GM23338 (cell line): ENCODE measurements at regions not wholly inside any gene's neighbourhood (a gene's known extent, or its start where the extent isn't known, plus 50 kb on each side); places are given as distances from the start of the nearest gene placed in this dataset.

ENCODE experiments used
- ATAC-seq: fragments of 200-7000 bp; cut with Tn5 transposase; 3 replicates; pipeline ENCODE4 v1.9.1; 2020
- DNase-seq: peaks from one replicate; pipeline ENCODE4 v3.0.0-alpha.2; 2015; ENCODE audit warnings: low spot score
- H2AFZ ChIP-seq: fragments of 200-600 bp; sonication (generic); 2 replicates; pipeline ENCODE4 v1.8.0; 2016; ENCODE audit warnings: antibody characterized with exemption, mild to moderate bottlenecking, moderate library complexity
- H3F3A ChIP-seq: fragments of 200-600 bp; sonication (generic); replicated peaks from 2 replicates; pipeline ENCODE4 v1.8.0; 2017; ENCODE audit warnings: antibody characterized with exemption, mixed run types, low read depth
- H3K27ac ChIP-seq: fragments of 200-600 bp; sonication (generic); 2 replicates; pipeline ENCODE4 v1.6.1; 2016; ENCODE audit warnings: low read depth
- H3K27me3 ChIP-seq: fragments of 200-600 bp; sonication (generic); 2 replicates; pipeline ENCODE4 v1.8.0; 2016; ENCODE audit warnings: mild to moderate bottlenecking, mixed run types, moderate library complexity; ENCODE audit not compliant: insufficient read depth
- H3K36me3 ChIP-seq: fragments of 200-600 bp; sonication (generic); 2 replicates; pipeline ENCODE4 v1.8.0; 2016; ENCODE audit warnings: mild to moderate bottlenecking; ENCODE audit not compliant: insufficient read depth
- H3K4me1 ChIP-seq: fragments of 200-600 bp; sonication (generic); 2 replicates; pipeline ENCODE4 v1.8.0; 2016; ENCODE audit warnings: mild to moderate bottlenecking, moderate library complexity; ENCODE audit not compliant: insufficient read depth
- H3K4me2 ChIP-seq: fragments of 200-600 bp; sonication (generic); 2 replicates; pipeline ENCODE4 v1.7.1; 2017; ENCODE audit warnings: mixed run types
- H3K4me3 ChIP-seq: fragments of 200-600 bp; sonication (generic); 2 replicates; pipeline ENCODE4 v1.6.1; 2016; ENCODE audit warnings: mixed run types
- H3K79me2 ChIP-seq: fragments of 200-600 bp; sonication (generic); replicated peaks from 2 replicates; pipeline ENCODE4 v1.8.0; 2017; ENCODE audit warnings: mild to moderate bottlenecking; ENCODE audit not compliant: insufficient read depth
- H3K9me2 ChIP-seq: fragments of 200-600 bp; sonication (generic); 2 replicates; pipeline ENCODE4 v1.8.0; 2017; ENCODE audit not compliant: insufficient read depth
- H4K20me1 ChIP-seq: fragments of 200-600 bp; sonication (generic); replicated peaks from 2 replicates; pipeline ENCODE4 v1.8.0; 2017; ENCODE audit warnings: mild to moderate bottlenecking; ENCODE audit not compliant: insufficient read depth
- H3K27ac Mint-ChIP-seq: 2 replicates; pipeline ENCODE4 v1.8.0; 2020; ENCODE audit warnings: inconsistent platforms, mild to moderate bottlenecking, moderate library complexity, mixed read lengths
- H3K27me3 Mint-ChIP-seq: 3 replicates; pipeline ENCODE4 v1.8.0; 2022; ENCODE audit warnings: low read depth, mild to moderate bottlenecking, moderate library complexity, mixed read lengths, inconsistent platforms; ENCODE audit not compliant: insufficient read depth, poor library complexity
- H3K36me3 Mint-ChIP-seq: 3 replicates; pipeline ENCODE4 v1.8.0; 2021; ENCODE audit warnings: low read depth, mild to moderate bottlenecking, inconsistent platforms, moderate library complexity, mixed read lengths
- H3K4me1 Mint-ChIP-seq: 3 replicates; pipeline ENCODE4 v1.8.0; 2020; ENCODE audit warnings: mild to moderate bottlenecking, inconsistent platforms, mixed read lengths
- H3K4me3 Mint-ChIP-seq: 3 replicates; pipeline ENCODE4 v1.8.0; 2021; ENCODE audit warnings: moderate library complexity, mild to moderate bottlenecking, inconsistent platforms, mixed read lengths
- H3K9me3 Mint-ChIP-seq: 3 replicates; pipeline ENCODE4 v1.8.0; 2020; ENCODE audit warnings: moderate library complexity, mild to moderate bottlenecking, inconsistent platforms, mixed read lengths
- CREB1 ChIP-seq: fragments of 250-450 bp; sonication (Bioruptor Pico); IDR thresholded peaks from 2 replicates; pipeline ENCODE4 v1.5.0; 2020; ENCODE audit warnings: low read depth, mild to moderate bottlenecking, moderate library complexity
- EZH2 ChIP-seq: fragments of 200-600 bp; sonication (generic); IDR thresholded peaks from one replicate; pipeline ENCODE4 v1.8.0; 2017; ENCODE audit warnings: antibody characterized with exemption, mild to moderate bottlenecking, low read depth; ENCODE audit not compliant: unreplicated experiment
- EZH2phosphoT487 ChIP-seq: fragments of 200-600 bp; sonication (generic); IDR thresholded peaks from one replicate; pipeline ENCODE4 v1.8.1; 2018; ENCODE audit warnings: antibody characterized with exemption; ENCODE audit not compliant: unreplicated experiment
- JUNB ChIP-seq: IDR thresholded peaks from one replicate; pipeline ENCODE4 v1.6.1; 2016; ENCODE audit warnings: antibody characterized with exemption; ENCODE audit not compliant: unreplicated experiment
- NANOG ChIP-seq: IDR thresholded peaks from 2 replicates; pipeline ENCODE4 v1.6.1; 2016; ENCODE audit warnings: antibody characterized with exemption, borderline replicate concordance
- POLR2AphosphoS5 ChIP-seq: IDR thresholded peaks from 2 replicates; pipeline ENCODE4 v1.6.1; 2016; ENCODE audit warnings: antibody characterized with exemption, low read depth
- STAT1 ChIP-seq: IDR thresholded peaks from one replicate; pipeline ENCODE4 v1.6.1; 2016; ENCODE audit warnings: antibody characterized with exemption; ENCODE audit not compliant: unreplicated experiment
- ZNF114 ChIP-seq: fragments of 250-450 bp; sonication (Bioruptor Pico); IDR thresholded peaks from 2 replicates; pipeline ENCODE4 v1.5.0; 2020; ENCODE audit warnings: mild to moderate bottlenecking, moderate library complexity
- ZNF331 ChIP-seq: fragments of 250-450 bp; sonication (Bioruptor Pico); IDR thresholded peaks from 2 replicates; pipeline ENCODE4 v1.5.0; 2020; ENCODE audit warnings: low read depth, mild to moderate bottlenecking, moderate library complexity
- TF ChIP-seq, protein P1 (sequence below): IDR thresholded peaks from one replicate; pipeline ENCODE4 v1.6.1; 2018; ENCODE audit warnings: antibody characterized with exemption; ENCODE audit not compliant: unreplicated experiment
- TF ChIP-seq, protein P2 (sequence below): IDR thresholded peaks from 2 replicates; pipeline ENCODE4 v1.6.1; 2016; ENCODE audit warnings: antibody characterized with exemption
- TF ChIP-seq, protein P3 (sequence below): fragments of 250-450 bp; sonication (Bioruptor Pico); IDR thresholded peaks from 2 replicates; pipeline ENCODE4 v1.5.0; 2020; ENCODE audit warnings: mild to moderate bottlenecking, moderate library complexity
- TF ChIP-seq, protein P4 (sequence below), 2 experiments: fragments of 200-600 bp in 1 of 2; sonication (generic) in 1 of 2; conservative IDR thresholded peaks; 2 replicates each; pipeline versions ENCODE4 v1.5.1 to v1.6.1; 2016 to 2017; ENCODE audit warnings: antibody characterized with exemption in 2 of 2, low read depth in 2 of 2, mild to moderate bottlenecking in 2 of 2, moderate library complexity in 1 of 2

DNA sequence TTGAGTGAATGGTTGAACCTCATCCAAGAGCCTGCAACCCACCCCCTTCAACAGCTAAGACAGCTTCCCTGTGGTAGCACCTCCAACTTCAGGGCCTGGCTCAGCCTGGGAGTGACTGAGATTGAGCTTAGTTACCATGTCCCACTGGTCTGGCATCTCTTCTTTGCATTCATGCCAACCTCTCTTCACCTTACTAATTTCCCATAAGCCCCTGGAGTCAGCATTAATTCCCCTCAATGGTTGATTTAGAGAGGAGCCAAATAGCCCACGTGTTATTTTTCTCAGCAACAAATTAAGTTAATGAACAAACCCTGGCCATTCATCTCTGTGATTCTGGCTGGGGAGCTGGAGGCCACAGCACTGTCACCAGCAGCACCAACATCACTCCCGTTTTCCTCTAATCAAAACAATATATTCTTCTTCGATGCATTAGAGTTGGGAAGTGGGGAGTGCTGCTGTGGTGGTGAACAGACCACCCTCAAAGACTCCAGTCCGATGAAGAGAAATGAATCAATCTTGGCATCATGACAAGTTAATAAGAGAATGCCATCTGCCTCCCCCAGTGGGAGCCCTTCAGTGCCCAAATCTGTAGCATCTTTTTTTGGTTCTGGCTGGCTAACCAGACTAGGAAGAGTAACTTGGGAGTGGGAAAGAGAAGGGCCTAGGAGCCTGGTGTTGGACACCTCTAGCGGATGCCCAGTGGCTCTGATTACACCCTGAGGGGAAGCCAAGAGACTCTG, 83.2 kb upstream of the ADRA1D start:
- H3K27ac ChIP-seq, result no peak overlapping the region
- H3K9me3 Mint-ChIP-seq, result peaks cover 4% of the 10 kb centered on the region; the same call in 1 of the 3 replicates

More for the DNA sequence above, 83.2 kb upstream of the ADRA1D start:
- H3K36me3 Mint-ChIP-seq, result no peaks in the 10 kb centered on the region
- ATAC-seq, result no peak
- no peaks in the 10 kb centered on the region for H4K20me1 ChIP-seq
- H3K27ac Mint-ChIP-seq, result no peak overlapping the region
- H3K4me3 ChIP-seq, result no peak overlapping the region
- H3K79me2 ChIP-seq, result no peaks in the 10 kb centered on the region
- no peak for DNase-seq
- H3K4me1 ChIP-seq, result no peaks in the 10 kb centered on the region
- no peak for TF ChIP-seq ZNF331 (CRISPR knock-in tag)
- TF ChIP-seq JUNB, result no peak
- no peak for TF ChIP-seq STAT1
- TF ChIP-seq ZNF114 (CRISPR knock-in tag), result no peak
- no peak for TF ChIP-seq EZH2phosphoT487
- TF ChIP-seq NANOG, result no peak
- TF ChIP-seq, protein P1, sequence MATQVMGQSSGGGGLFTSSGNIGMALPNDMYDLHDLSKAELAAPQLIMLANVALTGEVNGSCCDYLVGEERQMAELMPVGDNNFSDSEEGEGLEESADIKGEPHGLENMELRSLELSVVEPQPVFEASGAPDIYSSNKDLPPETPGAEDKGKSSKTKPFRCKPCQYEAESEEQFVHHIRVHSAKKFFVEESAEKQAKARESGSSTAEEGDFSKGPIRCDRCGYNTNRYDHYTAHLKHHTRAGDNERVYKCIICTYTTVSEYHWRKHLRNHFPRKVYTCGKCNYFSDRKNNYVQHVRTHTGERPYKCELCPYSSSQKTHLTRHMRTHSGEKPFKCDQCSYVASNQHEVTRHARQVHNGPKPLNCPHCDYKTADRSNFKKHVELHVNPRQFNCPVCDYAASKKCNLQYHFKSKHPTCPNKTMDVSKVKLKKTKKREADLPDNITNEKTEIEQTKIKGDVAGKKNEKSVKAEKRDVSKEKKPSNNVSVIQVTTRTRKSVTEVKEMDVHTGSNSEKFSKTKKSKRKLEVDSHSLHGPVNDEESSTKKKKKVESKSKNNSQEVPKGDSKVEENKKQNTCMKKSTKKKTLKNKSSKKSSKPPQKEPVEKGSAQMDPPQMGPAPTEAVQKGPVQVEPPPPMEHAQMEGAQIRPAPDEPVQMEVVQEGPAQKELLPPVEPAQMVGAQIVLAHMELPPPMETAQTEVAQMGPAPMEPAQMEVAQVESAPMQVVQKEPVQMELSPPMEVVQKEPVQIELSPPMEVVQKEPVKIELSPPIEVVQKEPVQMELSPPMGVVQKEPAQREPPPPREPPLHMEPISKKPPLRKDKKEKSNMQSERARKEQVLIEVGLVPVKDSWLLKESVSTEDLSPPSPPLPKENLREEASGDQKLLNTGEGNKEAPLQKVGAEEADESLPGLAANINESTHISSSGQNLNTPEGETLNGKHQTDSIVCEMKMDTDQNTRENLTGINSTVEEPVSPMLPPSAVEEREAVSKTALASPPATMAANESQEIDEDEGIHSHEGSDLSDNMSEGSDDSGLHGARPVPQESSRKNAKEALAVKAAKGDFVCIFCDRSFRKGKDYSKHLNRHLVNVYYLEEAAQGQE, result no peak
- TF ChIP-seq, protein P2, sequence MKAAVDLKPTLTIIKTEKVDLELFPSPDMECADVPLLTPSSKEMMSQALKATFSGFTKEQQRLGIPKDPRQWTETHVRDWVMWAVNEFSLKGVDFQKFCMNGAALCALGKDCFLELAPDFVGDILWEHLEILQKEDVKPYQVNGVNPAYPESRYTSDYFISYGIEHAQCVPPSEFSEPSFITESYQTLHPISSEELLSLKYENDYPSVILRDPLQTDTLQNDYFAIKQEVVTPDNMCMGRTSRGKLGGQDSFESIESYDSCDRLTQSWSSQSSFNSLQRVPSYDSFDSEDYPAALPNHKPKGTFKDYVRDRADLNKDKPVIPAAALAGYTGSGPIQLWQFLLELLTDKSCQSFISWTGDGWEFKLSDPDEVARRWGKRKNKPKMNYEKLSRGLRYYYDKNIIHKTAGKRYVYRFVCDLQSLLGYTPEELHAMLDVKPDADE, result no peak
- no peak for TF ChIP-seq CREB1 (CRISPR knock-in tag)
- no peak for TF ChIP-seq EZH2
- TF ChIP-seq, protein P3, sequence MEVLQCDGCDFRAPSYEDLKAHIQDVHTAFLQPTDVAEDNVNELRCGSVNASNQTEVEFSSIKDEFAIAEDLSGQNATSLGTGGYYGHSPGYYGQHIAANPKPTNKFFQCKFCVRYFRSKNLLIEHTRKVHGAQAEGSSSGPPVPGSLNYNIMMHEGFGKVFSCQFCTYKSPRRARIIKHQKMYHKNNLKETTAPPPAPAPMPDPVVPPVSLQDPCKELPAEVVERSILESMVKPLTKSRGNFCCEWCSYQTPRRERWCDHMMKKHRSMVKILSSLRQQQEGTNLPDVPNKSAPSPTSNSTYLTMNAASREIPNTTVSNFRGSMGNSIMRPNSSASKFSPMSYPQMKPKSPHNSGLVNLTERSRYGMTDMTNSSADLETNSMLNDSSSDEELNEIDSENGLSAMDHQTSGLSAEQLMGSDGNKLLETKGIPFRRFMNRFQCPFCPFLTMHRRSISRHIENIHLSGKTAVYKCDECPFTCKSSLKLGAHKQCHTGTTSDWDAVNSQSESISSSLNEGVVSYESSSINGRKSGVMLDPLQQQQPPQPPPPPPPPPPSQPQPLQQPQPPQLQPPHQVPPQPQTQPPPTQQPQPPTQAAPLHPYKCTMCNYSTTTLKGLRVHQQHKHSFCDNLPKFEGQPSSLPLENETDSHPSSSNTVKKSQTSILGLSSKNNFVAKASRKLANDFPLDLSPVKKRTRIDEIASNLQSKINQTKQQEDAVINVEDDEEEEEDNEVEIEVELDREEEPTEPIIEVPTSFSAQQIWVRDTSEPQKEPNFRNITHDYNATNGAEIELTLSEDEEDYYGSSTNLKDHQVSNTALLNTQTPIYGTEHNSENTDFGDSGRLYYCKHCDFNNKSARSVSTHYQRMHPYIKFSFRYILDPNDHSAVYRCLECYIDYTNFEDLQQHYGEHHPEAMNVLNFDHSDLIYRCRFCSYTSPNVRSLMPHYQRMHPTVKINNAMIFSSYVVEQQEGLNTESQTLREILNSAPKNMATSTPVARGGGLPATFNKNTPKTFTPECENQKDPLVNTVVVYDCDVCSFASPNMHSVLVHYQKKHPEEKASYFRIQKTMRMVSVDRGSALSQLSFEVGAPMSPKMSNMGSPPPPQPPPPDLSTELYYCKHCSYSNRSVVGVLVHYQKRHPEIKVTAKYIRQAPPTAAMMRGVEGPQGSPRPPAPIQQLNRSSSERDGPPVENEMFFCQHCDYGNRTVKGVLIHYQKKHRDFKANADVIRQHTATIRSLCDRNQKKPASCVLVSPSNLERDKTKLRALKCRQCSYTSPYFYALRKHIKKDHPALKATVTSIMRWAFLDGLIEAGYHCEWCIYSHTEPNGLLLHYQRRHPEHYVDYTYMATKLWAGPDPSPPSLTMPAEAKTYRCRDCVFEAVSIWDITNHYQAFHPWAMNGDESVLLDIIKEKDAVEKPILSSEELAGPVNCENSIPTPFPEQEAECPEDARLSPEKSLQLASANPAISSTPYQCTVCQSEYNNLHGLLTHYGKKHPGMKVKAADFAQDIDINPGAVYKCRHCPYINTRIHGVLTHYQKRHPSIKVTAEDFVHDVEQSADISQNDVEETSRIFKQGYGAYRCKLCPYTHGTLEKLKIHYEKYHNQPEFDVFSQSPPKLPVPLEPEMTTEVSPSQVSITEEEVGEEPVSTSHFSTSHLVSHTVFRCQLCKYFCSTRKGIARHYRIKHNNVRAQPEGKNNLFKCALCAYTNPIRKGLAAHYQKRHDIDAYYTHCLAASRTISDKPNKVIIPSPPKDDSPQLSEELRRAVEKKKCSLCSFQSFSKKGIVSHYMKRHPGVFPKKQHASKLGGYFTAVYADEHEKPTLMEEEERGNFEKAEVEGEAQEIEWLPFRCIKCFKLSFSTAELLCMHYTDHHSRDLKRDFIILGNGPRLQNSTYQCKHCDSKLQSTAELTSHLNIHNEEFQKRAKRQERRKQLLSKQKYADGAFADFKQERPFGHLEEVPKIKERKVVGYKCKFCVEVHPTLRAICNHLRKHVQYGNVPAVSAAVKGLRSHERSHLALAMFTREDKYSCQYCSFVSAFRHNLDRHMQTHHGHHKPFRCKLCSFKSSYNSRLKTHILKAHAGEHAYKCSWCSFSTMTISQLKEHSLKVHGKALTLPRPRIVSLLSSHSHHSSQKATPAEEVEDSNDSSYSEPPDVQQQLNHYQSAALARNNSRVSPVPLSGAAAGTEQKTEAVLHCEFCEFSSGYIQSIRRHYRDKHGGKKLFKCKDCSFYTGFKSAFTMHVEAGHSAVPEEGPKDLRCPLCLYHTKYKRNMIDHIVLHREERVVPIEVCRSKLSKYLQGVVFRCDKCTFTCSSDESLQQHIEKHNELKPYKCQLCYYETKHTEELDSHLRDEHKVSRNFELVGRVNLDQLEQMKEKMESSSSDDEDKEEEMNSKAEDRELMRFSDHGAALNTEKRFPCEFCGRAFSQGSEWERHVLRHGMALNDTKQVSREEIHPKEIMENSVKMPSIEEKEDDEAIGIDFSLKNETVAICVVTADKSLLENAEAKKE (CRISPR knock-in tag), result no peak
- no peak for TF ChIP-seq POLR2AphosphoS5
- TF ChIP-seq, protein P4, sequence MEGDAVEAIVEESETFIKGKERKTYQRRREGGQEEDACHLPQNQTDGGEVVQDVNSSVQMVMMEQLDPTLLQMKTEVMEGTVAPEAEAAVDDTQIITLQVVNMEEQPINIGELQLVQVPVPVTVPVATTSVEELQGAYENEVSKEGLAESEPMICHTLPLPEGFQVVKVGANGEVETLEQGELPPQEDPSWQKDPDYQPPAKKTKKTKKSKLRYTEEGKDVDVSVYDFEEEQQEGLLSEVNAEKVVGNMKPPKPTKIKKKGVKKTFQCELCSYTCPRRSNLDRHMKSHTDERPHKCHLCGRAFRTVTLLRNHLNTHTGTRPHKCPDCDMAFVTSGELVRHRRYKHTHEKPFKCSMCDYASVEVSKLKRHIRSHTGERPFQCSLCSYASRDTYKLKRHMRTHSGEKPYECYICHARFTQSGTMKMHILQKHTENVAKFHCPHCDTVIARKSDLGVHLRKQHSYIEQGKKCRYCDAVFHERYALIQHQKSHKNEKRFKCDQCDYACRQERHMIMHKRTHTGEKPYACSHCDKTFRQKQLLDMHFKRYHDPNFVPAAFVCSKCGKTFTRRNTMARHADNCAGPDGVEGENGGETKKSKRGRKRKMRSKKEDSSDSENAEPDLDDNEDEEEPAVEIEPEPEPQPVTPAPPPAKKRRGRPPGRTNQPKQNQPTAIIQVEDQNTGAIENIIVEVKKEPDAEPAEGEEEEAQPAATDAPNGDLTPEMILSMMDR (conservative IDR thresholded peaks at IDR 0.05; ENCODE audit: low read depth in 2 of 2), result no peak
- H3K4me3 Mint-ChIP-seq, result no peak overlapping the region
- H3K9me2 ChIP-seq, result peaks cover 3% of the 10 kb centered on the region
- no peak overlapping the region for H2AFZ ChIP-seq
- peaks cover 3% of the 10 kb centered on the region for H3K27me3 Mint-ChIP-seq
- H3K36me3 ChIP-seq, result no peaks in the 10 kb centered on the region
- no peaks in the 10 kb centered on the region for H3K4me1 Mint-ChIP-seq
- H3K4me2 ChIP-seq, result no peak overlapping the region
- H3K27me3 ChIP-seq, result no peaks in the 10 kb centered on the region
- H3F3A ChIP-seq, result no peaks in the 10 kb centered on the region
